ENCODE measurements at regions not wholly inside any gene's neighbourhood (a gene's known extent, or its start where the extent isn't known, plus 50 kb on each side); places are given as distances from the start of the nearest gene placed in this dataset.

DNA sequence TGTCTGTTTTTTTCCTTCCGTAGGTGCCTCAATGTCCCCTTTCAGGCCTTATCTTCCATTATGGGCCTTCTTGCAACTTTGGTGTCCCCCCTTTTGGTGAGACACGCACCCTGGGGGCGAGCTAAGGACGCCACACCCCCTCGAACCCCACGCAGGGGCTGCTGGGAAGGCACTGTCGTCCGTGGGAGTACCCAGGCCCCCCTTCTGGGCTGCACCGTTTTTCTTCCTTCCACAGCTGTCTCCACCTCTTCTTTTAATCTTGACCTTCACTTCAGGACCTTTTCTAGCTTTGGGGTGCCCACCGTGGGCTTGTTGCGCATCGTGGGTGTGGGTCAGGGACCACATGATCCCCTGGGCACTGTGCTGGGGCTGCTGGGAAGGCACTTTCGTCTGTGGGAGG, 271.8 kb downstream of the ALG10 start:
- DNase-seq: no peak

DNA sequence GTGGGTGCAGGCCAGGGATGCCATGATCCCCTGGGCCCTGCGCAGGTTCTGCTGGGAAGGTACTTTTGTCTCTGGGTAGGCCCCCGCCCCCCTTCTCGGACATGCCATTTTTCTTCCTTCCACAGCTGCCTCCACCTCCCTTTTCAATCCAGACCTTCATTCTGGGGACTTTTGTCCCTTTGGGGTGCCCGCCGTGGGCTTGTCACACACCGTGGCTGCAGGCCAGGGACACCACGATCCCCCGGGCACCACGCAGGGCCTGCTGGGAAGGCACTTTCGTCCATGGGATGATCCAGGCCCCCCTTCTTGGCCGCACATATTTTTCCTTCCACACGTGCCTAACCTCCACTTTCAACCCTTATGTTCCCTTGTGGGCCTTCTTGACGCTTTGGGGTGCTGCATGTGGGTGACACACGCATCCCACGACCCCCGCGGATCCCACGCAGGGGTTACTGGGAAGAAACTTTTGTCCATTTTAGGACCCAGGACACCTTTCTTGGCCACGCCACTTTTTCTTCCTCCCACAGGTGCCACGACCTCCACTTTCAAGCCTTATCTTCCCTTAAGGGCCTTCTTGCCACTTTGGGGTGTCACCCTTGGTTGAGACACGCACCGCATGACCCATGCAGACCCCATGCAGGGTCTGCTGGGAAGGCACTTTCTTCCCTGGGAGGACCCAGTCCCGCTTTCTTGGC, 272.5 kb downstream of the ALG10 start:
- no peak for DNase-seq

DNA sequence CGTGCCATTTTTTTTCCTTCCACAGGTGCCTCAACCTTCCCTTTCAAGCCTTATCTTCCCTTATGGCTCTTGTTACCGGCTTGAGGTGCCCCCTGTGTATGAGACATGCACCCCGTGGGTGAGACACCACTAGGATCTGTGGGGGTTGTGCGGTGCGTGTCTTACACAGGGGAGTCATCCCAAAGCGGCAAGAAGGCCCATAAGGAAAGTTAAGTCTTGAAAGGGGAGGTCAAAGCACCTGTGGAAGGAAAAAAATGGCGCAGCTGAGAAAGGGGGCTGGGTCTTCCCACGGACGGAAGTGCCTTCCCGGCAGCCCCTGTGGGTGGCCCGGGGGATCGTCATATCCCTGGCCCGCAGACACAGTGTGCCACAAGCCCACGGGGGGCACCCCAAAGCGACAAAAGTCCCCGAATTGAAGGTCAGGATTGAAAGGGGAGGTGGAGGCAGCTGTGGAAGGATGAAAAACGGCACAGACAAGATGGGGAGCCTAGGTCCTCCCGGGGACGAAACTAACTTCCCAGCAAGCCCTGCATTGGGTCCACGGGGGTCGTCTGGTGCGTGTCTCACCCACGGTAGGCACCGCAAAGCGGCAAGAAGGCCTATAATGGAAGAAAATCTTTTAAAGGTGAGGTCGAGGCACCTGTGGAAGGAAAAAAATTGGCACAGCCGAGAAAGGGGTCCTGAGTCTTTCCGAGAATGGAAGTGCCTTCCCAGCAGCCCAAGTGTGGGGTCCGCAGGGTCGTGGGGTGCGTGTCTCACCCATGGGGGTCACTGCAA, 273.3 kb downstream of the ALG10 start:
- DNase-seq: no peak

DNA sequence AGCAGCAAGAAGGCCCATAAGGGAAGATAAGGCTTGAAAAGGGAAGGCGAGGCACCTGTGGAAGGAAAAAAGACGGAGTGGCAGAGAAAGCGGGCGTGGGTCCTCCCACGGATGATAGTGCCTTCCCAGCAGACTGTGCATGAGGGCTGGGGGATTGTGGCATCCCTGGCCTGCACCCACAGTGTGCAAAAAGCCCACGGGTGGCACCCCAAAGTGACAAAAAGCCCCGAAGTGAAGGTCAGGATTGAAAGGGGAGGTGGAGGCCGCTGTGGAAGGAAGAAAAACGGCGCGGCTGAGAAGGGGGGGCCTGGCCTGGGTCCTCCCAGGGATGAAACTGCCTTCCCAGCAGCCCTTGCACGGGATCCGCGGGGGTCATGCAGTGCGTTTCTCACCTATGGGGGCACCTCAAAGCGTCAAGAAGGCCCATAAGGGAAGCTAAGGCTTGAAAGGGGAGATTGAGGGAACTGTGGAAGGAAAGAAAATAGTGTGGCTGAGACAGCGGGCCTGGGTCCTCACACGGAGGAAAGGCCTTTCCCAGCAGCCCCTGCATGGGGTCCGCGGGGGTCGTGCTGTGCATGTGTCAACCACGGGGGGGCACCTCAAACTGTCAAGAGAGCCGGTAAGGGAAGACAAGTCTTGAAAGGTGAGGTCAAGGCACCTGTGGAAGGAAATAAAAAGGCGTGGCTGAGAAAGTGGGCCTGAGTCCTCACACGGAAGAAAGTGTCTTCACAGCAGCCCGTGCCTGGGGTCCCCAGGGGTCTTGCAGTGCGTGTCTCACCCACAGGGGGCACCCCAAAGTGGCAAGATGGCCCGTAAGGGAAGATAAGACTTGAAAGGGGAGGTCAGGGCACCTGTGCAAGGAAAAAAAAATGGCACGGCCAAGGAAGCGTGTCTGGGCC, 274.1 kb downstream of the ALG10 start:
- DNase-seq: no peak

DNA sequence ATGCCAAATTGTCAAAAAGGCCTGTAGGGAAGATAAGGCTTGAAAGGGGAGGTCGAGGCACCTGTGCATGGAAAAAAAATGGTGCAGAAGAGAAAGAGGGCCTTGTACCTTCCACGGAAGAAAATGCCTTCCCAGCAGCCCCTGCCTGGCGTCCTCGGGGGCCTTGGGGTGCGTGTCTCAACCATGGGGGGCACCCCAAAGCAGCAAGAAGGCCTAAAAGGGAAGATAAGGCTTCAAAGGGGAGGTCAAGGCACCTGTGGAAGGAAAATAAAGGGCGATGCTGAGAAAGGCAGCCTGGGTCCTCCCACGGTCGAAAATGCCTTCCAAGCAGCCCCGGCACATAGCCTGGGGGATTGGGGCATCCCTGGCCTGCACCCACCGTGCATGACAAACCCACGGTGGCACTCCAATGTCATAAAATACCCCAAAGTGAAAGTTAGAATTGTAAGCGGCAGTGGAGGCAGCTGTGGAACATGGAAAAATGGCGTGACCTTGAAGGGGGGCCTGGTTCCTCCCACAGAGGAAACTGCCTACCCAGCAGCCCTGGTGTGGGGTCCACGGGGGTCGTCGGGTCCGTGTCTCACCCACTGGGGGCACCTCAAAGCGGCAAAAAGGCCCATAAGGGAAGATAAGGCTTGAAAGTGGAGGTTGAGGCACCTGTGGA, 275.0 kb downstream of the ALG10 start:
- no peak for DNase-seq

DNA sequence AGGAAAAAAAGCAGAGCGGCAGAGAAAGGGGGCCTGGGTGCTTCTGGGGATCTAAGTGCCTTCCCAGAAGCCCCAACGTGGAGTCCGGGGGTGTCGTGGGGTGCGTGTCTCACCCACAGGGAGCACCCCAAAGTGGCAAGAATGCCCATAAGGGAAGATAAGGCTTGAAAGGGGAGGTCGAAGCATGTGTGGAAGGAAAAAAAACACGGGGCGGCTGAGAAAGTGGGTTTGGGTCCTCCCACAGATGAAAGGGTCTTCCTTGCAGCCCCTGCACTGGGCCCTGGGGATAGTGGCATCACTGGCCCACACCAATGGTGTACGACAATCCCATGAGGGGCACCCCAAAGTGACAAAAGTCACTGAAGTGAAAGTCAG, 275.5 kb downstream of the ALG10 start:
- DNase-seq: no peak

DNA sequence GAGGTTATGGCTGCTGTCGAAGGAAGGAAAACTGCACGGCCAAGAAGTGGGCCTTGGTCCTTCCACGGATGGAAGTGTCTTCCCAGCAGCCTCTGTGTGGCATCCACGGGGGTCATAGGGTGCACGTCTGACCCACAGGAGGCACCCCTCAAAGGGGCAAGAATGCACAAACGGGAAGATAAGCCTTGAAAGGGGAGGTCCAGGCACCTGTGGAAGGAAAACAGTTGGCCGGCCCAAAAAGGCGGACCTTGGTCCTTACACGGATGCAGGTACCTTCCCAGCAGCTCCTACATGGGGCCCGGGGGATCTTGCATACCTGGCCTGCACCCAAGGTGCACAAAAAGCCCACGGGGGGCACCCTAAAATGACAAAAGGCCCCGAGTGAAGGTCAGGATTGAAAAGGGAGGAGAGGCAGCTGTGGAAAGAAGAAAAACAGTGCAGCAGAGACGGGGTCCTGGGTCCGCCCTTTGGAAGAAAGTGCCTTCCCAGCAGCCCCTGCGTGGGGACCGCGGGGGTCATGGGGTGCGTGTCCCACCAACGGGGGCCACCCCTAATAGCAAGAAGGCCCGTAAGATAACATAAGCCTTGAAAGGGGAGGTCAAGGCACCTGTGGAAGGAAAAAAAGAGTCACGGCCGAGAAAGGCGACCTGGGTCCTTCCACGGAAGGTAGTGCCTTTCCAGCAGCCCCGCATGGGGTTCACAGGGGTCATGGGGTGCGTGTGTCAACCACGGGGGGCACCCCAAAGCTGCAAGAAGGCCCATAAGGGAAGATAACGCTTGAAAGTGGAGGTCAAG, 276.1 kb downstream of the ALG10 start:
- no peak for DNase-seq

DNA sequence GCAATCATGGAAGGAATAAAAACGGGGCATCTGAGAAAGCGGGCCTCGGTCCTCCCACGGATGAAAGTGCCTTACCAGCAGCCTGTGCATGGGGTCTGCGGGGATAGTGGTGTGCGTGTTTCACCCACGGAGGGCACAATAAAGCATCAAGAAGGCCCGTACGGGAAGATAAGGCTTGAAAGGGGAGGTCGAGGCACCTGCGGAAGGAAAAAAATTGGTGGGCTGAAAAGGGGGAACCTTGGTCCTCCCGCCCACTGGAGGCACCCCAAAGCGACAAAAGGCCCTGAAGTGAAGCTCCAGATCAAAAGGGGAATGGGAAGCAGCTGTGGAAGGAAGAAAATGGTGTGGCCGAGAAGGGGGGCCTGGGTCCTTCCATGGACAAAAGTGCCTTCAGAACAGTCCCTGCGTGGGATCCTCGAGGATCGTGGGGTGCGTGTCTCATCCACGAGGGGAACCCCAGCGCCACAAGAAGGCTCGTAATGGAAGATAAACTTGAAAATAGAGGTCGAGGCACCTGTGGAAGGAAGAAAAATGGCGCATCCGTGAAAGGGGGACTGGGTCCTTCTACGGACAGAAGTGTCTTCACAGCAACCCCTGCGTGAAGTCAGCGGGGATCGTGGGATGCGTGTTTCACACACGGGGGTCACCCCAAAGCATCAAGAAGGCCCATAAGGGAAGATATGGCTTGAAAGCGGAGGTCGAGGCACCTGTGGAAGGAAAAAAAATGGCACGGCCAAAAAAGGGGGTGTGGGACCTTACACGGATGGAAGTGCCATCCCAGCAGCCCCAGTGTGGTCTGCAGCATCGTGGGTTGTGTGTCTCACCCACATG, 276.9 kb downstream of the ALG10 start:
- no peak for DNase-seq

DNA sequence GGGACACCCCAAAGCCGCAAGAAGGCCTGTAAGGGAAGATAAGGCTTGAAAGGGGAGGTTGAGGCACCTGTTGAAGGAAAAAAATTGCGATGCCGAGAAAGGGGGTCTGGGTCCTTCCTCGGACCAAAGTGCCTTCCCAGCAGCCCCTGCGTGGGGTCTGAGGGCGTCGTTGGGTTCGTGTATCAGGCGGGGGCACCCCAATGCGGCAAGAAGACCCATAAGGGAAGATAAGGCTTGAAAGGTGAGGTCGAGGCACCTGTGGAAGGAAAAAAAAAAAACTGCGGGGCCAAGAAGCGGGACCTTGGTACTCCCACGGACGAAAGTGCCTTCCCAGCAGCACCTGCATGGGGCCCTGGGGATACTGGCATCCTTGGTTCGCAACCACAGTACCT, 277.5 kb downstream of the ALG10 start:
- no peak for DNase-seq

DNA sequence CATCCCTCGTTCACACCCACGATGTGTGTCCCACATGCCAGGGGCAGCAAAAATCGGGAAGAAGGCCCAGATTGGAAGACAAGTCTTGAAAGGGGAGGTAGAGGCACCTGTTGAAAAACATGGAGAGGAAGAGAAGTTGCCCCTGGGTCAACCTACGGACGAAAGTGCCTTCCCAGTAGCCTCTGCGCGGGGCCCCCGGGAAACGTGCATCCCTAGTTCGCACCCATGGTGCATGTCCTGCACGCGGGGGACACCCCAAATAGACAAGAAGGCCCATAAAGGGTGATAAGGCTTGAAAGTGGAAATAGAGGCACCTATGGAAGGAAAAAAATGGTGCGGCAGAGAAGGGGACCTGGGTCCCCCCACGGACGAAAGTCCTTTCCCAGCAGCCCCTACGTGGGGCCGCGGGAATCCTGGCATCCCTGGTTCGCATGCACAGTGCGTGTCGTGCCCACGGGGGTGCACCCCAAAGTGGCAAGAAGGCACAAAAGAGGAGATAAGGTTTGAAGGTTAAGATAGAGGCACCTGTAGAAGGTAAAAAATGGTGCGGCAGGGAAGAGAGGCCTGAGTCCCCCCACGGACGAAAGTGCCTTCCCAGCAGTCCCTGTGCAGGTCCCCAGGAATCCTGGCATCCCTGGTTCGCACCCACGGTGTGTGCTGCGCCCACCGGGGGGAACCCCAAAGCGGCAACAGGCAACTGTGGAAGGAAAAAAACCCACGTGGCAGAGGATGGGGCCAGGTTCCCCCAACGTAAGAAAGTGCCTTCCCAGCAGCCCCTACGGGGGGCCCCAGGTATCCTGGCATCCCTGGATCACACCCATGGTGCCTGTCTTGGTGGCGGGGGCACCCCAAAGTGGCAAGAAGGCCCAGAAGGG, 278.3 kb downstream of the ALG10 start:
- no peak for DNase-seq

DNA sequence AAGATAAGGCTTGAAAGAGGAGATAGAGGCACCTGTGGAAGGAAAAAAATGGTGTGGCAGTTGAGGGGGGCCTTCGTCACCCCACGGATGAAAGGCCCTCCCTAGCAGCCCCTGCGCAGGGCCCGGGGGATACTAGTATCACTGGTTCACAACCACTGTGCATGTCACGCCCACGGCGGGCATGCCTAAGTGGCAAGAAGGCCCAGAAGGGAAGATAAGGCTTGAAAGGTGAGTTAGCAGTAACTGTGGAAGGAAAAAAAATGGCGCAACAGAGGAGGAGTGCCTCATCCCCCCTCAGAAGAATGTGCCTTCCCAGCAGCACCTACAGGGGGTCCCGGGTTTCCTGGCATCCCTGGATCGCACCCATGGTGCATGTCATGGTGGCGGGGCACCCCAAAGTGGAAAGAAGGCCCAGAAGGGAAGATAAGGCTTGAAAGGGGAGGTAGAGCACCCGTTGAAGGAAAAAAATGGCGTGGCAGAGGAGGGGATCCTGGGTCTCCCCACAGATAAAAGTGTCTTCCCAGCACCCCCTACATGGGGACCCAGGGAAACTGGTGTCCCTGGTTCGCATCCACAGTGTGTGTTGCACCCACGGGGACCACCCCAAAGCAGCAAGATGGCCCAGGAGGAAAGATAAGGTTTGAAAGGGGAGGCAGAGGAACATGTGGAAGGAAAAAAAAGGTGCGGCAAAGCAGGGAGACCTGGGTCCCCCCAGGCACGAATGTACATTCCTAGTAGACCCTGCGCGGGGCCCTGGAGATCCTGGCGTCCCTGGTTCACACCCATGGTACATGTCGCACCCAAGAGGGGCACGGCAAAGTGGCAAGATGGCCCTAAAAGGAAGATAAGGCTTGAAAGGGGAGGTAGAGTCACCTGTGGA, 279.2 kb downstream of the ALG10 start:
- no peak for DNase-seq

DNA sequence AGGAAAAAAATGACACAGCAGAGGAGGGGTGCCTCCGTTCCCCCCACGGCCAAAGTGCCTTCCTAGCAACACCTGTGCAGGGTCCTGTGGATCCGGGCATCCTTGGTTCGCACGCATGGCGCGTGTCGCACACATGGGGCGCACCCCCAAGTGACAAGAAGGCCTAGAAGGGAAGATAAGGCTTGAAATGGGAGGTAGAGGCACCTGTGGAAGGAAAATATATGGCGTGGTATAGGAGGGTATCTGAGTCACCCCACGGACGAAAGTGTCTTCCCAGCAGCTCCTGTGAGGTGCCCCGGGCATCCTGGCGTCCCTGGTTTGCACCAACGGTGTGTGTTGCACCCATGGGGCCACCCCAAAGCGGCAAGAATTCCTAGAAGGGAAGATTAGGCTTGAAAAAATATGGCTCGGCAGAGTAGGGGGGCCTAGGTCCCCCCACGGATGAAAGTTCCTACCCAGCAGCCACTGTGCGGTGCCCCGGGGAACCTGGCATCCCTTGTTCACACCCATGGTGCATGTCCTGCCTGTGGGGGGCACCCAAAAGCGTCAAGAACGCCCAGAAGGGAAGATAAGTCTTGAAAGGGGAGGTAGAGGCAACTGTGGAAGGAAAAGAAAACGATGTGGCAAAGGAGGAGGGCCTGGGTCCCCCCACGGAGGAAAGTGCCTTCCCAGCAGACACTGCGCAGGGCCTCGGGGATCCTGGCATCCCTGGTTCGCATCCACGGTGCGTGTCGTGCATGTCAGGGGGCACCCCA, 280.0 kb downstream of the ALG10 start:
- DNase-seq: no peak

DNA sequence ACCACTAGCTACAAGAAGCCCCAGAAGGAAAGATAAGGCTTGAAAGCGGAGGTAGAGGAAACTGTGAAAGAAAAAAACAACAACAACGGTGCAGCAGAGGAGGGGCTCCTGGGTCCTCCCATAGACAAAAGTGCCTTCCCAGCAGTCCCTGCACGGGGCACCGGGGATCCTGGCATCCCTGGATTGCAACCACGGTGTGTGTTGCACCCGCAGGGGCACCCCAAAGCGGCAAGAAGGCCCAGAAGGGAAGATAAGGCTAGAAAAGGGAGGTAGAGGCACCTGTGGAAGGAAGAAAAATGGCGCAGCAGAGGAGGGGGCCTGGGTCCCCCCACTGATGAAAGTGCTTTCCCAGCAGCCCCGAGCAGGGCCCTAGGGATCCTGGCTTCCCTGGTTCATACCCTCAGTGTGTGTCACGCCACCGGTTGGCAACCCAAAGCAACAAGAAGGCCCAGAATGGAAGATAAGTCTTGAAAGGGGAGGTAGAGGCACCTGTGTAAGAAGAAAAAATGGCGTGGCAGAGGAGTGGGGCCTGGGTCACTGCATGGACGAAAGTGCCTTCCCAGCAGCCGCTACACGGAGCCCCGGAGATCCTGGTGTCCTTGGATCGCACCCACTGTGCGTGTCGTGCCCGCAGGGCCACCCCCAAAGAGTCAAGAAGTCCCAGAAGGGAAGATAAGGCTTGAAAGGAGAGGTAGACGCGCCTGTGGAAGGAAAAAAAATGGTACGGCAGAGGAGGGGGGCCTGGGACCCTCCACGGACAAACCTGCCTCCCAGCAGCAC, 281.0 kb downstream of the ALG10 start:
- DNase-seq: no peak

DNA sequence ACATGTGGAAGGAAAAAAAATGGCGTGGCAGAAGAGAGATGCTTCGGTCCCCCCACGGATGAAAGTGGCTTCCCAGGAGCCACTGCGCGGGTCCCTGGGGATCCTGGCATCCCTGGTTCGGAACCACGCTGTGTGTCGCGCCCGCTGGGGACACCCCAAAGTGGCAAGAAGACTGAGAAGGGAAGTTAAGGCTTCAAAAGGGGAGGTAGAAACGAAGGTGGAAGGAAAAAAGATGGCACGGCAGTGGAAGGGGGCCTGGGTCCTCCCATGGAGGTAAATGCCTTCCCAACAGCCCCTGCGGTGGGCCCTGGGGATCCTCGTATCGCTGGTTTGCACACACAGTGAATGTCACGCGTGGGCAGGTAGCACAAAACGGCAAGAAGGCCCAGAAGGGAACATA, 281.7 kb downstream of the ALG10 start:
- DNase-seq: no peak

DNA sequence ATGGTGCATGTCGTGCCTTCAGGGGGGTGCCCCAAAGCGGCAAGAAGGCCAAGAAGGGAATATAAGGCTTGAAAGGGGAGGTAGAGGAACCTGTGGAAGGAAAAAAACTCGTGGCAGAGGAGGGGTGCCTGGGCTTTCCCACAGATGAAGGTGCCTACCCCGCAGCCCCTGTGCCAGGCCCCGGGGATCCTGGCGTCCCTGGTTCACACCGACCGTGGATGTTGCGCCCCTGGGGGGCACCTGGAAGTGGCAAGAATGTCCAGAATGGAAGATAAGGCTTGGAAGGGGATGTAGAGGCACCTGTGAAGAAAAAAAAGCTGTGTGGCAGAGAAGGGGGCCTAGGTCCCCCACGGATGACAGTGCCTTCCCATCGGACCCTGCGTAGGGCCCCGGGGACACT, 282.2 kb downstream of the ALG10 start:
- no peak for DNase-seq

DNA sequence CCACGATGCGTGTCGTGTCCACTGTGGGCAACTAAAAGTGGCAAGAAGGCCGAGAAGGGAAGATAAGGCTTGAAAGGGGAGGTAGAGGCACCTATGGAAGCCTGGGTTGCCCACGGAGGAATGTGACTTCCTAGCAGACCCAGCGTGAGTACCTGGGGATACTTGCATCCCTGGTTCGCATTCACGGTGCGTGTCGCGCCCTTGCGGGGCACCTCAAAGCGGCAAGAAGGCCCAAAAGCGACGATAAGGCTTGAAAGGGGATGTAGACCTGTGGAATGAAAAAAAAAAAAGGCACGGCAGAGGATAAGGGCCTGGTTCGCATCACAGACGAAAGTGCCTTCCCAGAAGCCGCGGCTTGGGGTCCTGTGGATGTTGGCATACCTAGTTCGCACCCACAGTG, 282.9 kb downstream of the ALG10 start:
- no peak for DNase-seq

DNA sequence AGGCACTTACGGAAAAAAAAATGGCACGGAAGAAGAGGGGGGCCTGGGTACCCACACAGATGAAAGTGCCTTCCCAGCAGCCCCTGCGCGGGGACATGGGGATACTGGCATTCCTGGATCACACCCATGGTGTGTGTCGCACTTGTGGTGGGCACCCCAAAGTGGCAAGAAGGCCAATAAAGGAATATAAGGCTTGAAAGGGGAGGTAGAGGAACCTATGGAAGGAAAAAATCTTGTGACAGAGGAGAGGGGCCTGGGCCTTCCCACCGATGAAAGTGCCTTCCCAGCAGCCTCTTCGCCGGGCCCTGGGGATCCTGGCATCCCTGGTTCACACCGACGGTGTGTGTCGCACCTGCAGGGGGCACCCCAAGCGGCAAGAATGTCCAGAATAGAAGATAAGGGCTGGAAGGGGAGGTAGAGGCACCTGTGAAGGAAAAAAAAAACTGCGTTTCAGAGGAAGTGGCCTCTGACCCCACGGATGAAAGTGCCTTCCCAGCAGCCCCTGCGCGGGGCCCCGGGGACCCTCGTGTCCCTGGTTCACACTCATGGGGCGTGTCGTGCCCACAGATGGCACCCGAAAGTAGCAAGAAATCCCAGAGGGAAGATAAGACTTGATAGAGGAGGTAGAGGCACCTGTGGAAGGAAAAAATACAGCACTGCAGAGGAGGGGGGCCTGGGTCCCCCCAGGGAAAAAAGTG, 284.0 kb downstream of the ALG10 start:
- DNase-seq: no peak
